ENCODE measurements at regions not wholly inside any gene's neighbourhood (a gene's known extent, or its start where the extent isn't known, plus 50 kb on each side); places are given as distances from the start of the nearest gene placed in this dataset.

GRCh38 chr7:116087291-116087690 is 56.7 kb upstream of the TFEC start:
- TF ChIP-seq CTCF (conservative IDR thresholded peaks at IDR 0.05; ENCODE audit: low read depth, low read length) (no peak), EZH2phosphoT487 (IDR thresholded peaks at IDR 0.05; ENCODE audit: borderline replicate concordance, low read length) (no peak)
